Subcutaneous abdominal adipose tissue (tissue), 5 donors: ENCODE measurements at regions not wholly inside any gene's neighbourhood (a gene's known extent, or its start where the extent isn't known, plus 50 kb on each side); places are given as distances from the start of the nearest gene placed in this dataset.
"Not testable (repeated sequence)": the region's sequence is repeated elsewhere in the genome, so short reads cannot be mapped to it uniquely, and the experiment has no call there.

ENCODE experiments used
- H3K27ac ChIP-seq: one replicate; pipeline ENCODE4 v1.7.0; 2013; ENCODE audit warnings: low read depth, mild to moderate bottlenecking, inconsistent platforms, low read length, moderate library complexity
- H3K27me3 ChIP-seq, 5 donors: one replicate each; pipeline ENCODE4 v1.7.0; 2013; ENCODE audit warnings: low read length in 5 of 5, inconsistent platforms in 1 of 5; ENCODE audit not compliant: control insufficient read depth in 5 of 5, insufficient read depth in 4 of 5
- H3K36me3 ChIP-seq, 5 donors: one replicate each; pipeline ENCODE4 v1.7.0; 2013; ENCODE audit warnings: low read length in 5 of 5; ENCODE audit not compliant: control insufficient read depth in 5 of 5, insufficient read depth in 5 of 5
- H3K4me1 ChIP-seq, 5 donors: one replicate each; pipeline ENCODE4 v1.7.0; 2013; ENCODE audit warnings: low read length in 5 of 5, mild to moderate bottlenecking in 3 of 5, moderate library complexity in 1 of 5; ENCODE audit not compliant: control insufficient read depth in 5 of 5, insufficient read depth in 5 of 5
- H3K4me3 ChIP-seq, 5 donors: one replicate each; pipeline ENCODE4 v1.7.0; 2013; ENCODE audit warnings: low read length in 5 of 5, low read depth in 1 of 5
- H3K9ac ChIP-seq, 5 donors: one replicate each; pipeline ENCODE4 v1.7.0; 2013; ENCODE audit warnings: low read length in 5 of 5, mild to moderate bottlenecking in 4 of 5, moderate library complexity in 3 of 5
- H3K9me3 ChIP-seq, 5 donors: one replicate each; pipeline ENCODE4 v1.7.0; 2013; ENCODE audit warnings: low read length in 5 of 5; ENCODE audit not compliant: control insufficient read depth in 5 of 5
- donor health status: healthy.
- donor health status: healthy.
- donor health status: healthy.
- donor health status: healthy.
- donor health status: healthy.

GRCh38 chr15:62683192-62683591, 359.4 kb upstream of the TPM1 start:
- H3K9me3 ChIP-seq, H3K4me3 ChIP-seq: not testable (repeated sequence)

DNA sequence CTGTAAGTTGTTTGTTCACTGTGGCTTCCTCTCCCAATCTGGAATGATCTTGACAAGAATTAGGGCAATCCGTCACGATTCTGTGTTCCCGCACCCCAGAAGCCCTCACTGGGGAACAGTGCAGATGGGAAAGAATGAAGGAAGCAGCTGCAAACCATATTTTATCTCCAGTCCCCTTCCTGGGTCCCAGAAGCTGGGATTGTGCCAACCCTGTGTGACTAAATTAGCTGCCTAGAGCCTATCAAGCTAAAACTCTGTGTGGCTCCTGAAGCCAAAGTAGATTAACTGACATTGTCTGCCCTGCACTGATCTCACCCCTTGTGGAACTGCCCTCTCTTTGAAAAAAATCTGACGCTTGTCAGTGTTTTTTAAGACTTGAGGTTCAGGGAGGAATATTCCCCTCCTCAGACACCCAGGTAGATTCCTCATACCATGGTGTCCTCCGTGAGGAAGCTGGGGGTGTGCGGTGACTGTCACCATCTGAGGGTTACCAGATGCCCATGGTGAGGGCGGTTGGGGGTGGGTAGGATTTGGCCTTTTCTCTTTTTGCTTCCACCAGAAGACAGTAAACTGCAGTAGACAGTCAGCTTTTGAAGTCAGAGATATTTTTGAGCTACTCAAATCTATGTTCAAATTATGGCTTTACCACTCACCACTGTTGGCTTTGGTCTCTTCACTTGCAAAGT, 358.3 kb upstream of the TPM1 start:
- no peaks in the 10 kb centered on the region for H3K9me3 ChIP-seq
- no peaks in the 10 kb centered on the region for H3K27me3 ChIP-seq
- H3K36me3 ChIP-seq, result peaks cover 10 to 32% (median 24%) of the 10 kb centered on the region in 5 donors
- H3K27ac ChIP-seq, result no peak overlapping the region
- no peak overlapping the region for H3K9ac ChIP-seq
- no peak overlapping the region for H3K4me3 ChIP-seq
- H3K4me1 ChIP-seq, result no peaks in the 10 kb centered on the region

More at GRCh38 chr15:62683192-62683591, 359.4 kb upstream of the TPM1 start:
- not testable (repeated sequence) for H3K4me1 ChIP-seq, H3K27me3 ChIP-seq, H3K9ac ChIP-seq, H3K27ac ChIP-seq
- peaks cover 10 to 35% (median 28%) of the 10 kb centered on the region in 5 donors for H3K36me3 ChIP-seq

DNA sequence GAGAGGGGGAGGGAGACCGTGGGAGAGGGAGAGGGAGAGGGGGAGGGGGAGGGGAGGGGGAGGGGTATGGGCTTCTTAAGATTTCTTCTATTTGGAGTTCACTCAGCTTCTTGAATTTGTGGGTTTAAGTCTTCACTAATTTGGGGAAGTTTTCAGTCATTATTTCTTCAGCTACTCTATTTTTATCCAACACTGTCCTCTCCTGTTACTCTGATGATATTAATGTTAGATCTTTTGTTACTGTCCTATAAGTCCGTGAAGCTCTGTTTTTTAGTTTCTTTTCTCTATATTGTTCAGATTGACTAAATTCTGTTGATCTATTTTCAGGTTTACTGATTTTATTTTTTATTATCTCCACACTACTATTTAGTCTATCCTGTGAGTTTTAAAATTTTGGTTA, 351.5 kb upstream of the TPM1 start:
- no peaks in the 10 kb centered on the region for H3K9me3 ChIP-seq
- no peak overlapping the region for H3K27ac ChIP-seq
- H3K9ac ChIP-seq, result no peak overlapping the region
- H3K36me3 ChIP-seq, result peaks cover 20 to 44% (median 34%) of the 10 kb centered on the region in 5 donors
- no peak overlapping the region for H3K4me3 ChIP-seq
- no peaks in the 10 kb centered on the region for H3K27me3 ChIP-seq
- H3K4me1 ChIP-seq, result no peaks in the 10 kb centered on the region

GRCh38 chr15:62697636-62698035, 344.9 kb upstream of the TPM1 start:
- Histone ChIP-seq H3K27ac (no peak overlapping the region), H3K9ac (no peak overlapping the region), H3K9me3 (no peaks in the 10 kb centered on the region), H3K4me1 (no peaks in the 10 kb centered on the region), H3K27me3 (no peaks in the 10 kb centered on the region), H3K4me3 (no peak overlapping the region), H3K36me3 (peaks cover 26 to 91% (median 77%) of the 10 kb centered on the region in 5 donors)

GRCh38 chr15:62698646-62699045, 343.9 kb upstream of the TPM1 start:
- no peaks in the 10 kb centered on the region for H3K4me1 ChIP-seq
- no peaks in the 10 kb centered on the region for H3K27me3 ChIP-seq
- H3K36me3 ChIP-seq, result peaks cover 25 to 92% (median 85%) of the 10 kb centered on the region in 5 donors
- H3K9me3 ChIP-seq, result no peaks in the 10 kb centered on the region
- H3K9ac ChIP-seq, result no peak overlapping the region
- no peak overlapping the region for H3K27ac ChIP-seq
- no peak overlapping the region for H3K4me3 ChIP-seq

DNA sequence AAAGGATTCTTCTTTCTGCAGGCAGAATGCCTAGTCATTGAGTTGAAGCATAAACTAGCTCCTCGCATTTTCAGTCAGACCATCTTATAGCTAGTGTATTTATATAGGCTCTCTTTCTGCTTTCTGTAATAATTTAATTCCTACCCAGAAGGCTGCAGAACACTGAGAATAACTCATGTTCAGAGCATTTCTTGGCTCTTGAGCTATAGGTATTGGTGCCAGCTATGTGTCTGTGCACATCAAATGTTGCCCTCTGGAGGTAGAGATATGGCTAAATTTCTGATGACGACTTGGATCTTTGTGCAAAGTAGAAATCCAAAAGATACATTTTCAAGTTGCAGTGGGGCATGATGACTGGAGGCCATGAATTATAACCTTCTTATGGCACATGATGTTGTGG, 336.2 kb upstream of the TPM1 start:
- H3K9me3 ChIP-seq, result no peaks in the 10 kb centered on the region
- no peak overlapping the region for H3K27ac ChIP-seq
- H3K27me3 ChIP-seq, result no peaks in the 10 kb centered on the region
- H3K4me3 ChIP-seq, result no peak overlapping the region
- peaks cover 0 to 13% (median 5%) of the 10 kb centered on the region in 5 donors for H3K4me1 ChIP-seq
- H3K36me3 ChIP-seq, result peaks cover 21 to 59% (median 56%) of the 10 kb centered on the region in 5 donors
- no peak overlapping the region for H3K9ac ChIP-seq

DNA sequence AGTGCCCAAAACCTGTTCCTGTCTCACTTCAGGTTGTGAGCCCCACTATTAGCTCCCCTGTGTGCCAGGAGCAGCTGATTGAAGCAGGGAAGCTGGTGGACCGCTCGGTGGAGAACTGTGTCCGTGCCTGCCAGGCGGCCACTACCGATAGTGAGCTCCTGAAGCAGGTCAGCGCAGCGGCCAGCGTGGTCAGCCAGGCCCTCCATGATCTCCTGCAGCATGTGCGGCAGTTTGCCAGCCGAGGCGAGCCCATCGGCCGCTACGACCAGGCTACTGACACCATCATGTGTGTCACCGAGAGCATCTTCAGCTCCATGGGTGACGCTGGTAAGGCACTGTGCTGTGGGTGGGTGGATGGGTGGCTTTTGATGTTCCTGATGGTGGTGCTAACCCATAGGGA, 334.1 kb upstream of the TPM1 start:
- H3K4me3 ChIP-seq, result no peak overlapping the region
- H3K9ac ChIP-seq, result no peak overlapping the region
- no peaks in the 10 kb centered on the region for H3K27me3 ChIP-seq
- peaks cover 0 to 13% (median 5%) of the 10 kb centered on the region in 5 donors for H3K4me1 ChIP-seq
- no peak overlapping the region for H3K27ac ChIP-seq
- peaks cover 20 to 56% (median 53%) of the 10 kb centered on the region in 5 donors for H3K36me3 ChIP-seq
- no peaks in the 10 kb centered on the region for H3K9me3 ChIP-seq

DNA sequence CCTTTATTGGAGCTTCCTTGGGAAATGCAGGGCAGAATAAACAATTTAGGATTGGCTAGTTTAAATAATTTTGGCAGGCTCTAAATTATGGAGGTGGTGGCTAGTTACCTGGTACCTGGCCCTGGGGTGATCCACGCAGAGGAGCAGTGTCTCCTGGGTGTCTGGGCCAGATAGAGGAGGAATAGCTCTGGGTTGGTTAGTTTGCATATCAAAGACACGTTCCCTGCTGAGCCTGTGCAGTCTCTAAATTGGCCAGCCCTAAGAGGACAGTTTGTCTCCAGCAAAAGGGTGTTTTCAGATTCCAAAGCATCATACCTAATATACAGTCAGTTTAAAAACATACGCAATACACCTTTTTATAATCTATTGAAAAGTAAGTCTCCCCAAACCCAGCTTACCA, 333.3 kb upstream of the TPM1 start:
- no peak overlapping the region for H3K9ac ChIP-seq
- H3K4me1 ChIP-seq, result peaks cover 0 to 13% (median 5%) of the 10 kb centered on the region in 5 donors
- no peak overlapping the region for H3K27ac ChIP-seq
- no peaks in the 10 kb centered on the region for H3K27me3 ChIP-seq
- peaks cover 23 to 53% (median 48%) of the 10 kb centered on the region in 5 donors for H3K36me3 ChIP-seq
- H3K9me3 ChIP-seq, result no peaks in the 10 kb centered on the region
- H3K4me3 ChIP-seq, result no peak overlapping the region

- no peak overlapping the region for H3K27ac ChIP-seq
- H3K9me3 ChIP-seq, result no peaks in the 10 kb centered on the region
- H3K9ac ChIP-seq, result no peak overlapping the region
- no peak overlapping the region for H3K4me3 ChIP-seq
- H3K36me3 ChIP-seq, result peaks cover 31 to 70% (median 58%) of the 10 kb centered on the region in 5 donors
- H3K4me1 ChIP-seq, result no peaks in the 10 kb centered on the region
- H3K27me3 ChIP-seq, result no peaks in the 10 kb centered on the region
Measured at GRCh38 chr15:62711691-62712454, 330.7 kb upstream of the TPM1 start.

DNA sequence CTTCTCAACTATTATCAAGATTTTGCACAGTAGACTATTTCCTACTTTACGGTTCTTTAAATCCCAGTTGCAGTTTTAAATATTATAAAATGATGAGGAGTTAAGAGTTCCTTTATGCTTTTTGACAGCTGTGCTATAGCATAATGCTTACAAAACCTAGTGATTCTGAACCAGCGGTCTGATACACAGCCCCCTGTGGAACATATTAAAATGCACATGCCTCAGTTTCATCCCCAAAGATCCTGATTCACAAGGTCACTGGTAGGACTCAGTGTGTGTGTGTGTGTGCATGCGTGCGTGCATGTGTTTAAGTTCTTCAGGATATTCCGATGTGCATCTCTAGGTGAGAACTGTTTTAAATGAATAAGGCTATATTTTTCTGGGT, 330.1 kb upstream of the TPM1 start:
- peaks cover 36 to 70% (median 59%) of the 10 kb centered on the region in 5 donors for H3K36me3 ChIP-seq
- H3K9ac ChIP-seq, result no peak overlapping the region
- no peaks in the 10 kb centered on the region for H3K9me3 ChIP-seq
- no peaks in the 10 kb centered on the region for H3K4me1 ChIP-seq
- no peak overlapping the region for H3K4me3 ChIP-seq
- H3K27ac ChIP-seq, result no peak overlapping the region
- no peaks in the 10 kb centered on the region for H3K27me3 ChIP-seq
